H9 (cell line): ENCODE measurements at regions not wholly inside any gene's neighbourhood (a gene's known extent, or its start where the extent isn't known, plus 50 kb on each side); places are given as distances from the start of the nearest gene placed in this dataset.

ENCODE experiments used
- DNase-seq: peaks from one replicate; pipeline ENCODE4 v3.0.0-alpha.2; 2017
- H2AFZ ChIP-seq: one replicate; pipeline ENCODE4 v1.6.1; 2013; ENCODE audit warnings: mild to moderate bottlenecking, low read length, control low read depth, moderate library complexity
- H2AK5ac ChIP-seq: 2 replicates; pipeline ENCODE4 v1.6.1; 2013; ENCODE audit warnings: low read length, control low read depth, mixed read lengths; ENCODE audit not compliant: insufficient read length
- H2BK120ac ChIP-seq: one replicate; pipeline ENCODE4 v1.6.1; 2013; ENCODE audit warnings: low read depth, mild to moderate bottlenecking, low read length, control low read depth, inconsistent platforms; ENCODE audit not compliant: poor library complexity, severe bottlenecking
- H2BK12ac ChIP-seq: 2 replicates; pipeline ENCODE4 v1.6.1; 2013; ENCODE audit warnings: low read length, control low read depth, mixed read lengths, low read depth; ENCODE audit not compliant: insufficient read length
- H2BK15ac ChIP-seq: 2 replicates; pipeline ENCODE4 v1.6.1; 2013; ENCODE audit warnings: low read depth, low read length, control low read depth
- H2BK20ac ChIP-seq: one replicate; pipeline ENCODE4 v1.6.1; 2013; ENCODE audit warnings: low read depth, mild to moderate bottlenecking, low read length, control low read depth, inconsistent platforms; ENCODE audit not compliant: poor library complexity, severe bottlenecking
- H2BK5ac ChIP-seq: 2 replicates; pipeline ENCODE4 v1.6.1; 2013; ENCODE audit warnings: low read length, control low read depth, mixed read lengths; ENCODE audit not compliant: insufficient read length
- H3K14ac ChIP-seq: 2 replicates; pipeline ENCODE4 v1.6.1; 2013; ENCODE audit warnings: low read length, control low read depth; ENCODE audit not compliant: insufficient read depth
- H3K18ac ChIP-seq: 2 replicates; pipeline ENCODE4 v1.6.1; 2013; ENCODE audit warnings: low read depth, mild to moderate bottlenecking, mixed read lengths, low read length, control low read depth; ENCODE audit not compliant: insufficient read length
- H3K23ac ChIP-seq: 2 replicates; pipeline ENCODE4 v1.6.1; 2013; ENCODE audit warnings: low read length, control low read depth, mixed read lengths, low read depth; ENCODE audit not compliant: insufficient read length
- H3K23me2 ChIP-seq: 2 replicates; pipeline ENCODE4 v1.6.1; 2013; ENCODE audit warnings: low read depth, mild to moderate bottlenecking, mixed read lengths, low read length, control low read depth; ENCODE audit not compliant: insufficient read length, poor library complexity, severe bottlenecking
- H3K27ac ChIP-seq: 2 replicates; pipeline ENCODE4 v1.5.1; 2013; ENCODE audit warnings: low read length, control low read depth, mixed read lengths, low read depth; ENCODE audit not compliant: insufficient read length
- H3K27me3 ChIP-seq: 2 replicates; pipeline ENCODE4 v1.6.1; 2013; ENCODE audit warnings: low read length, control low read depth, inconsistent platforms; ENCODE audit not compliant: insufficient read depth
- H3K4ac ChIP-seq: 2 replicates; pipeline ENCODE4 v1.6.1; 2013; ENCODE audit warnings: low read depth, mild to moderate bottlenecking, control low read depth, inconsistent platforms, low read length, moderate library complexity
- H3K4me1 ChIP-seq: 2 replicates; pipeline ENCODE4 v1.6.1; 2013; ENCODE audit warnings: low read length, control low read depth, inconsistent platforms; ENCODE audit not compliant: insufficient read depth
- H3K4me2 ChIP-seq: 2 replicates; pipeline ENCODE4 v1.6.1; 2013; ENCODE audit warnings: low read length, control low read depth, mixed read lengths; ENCODE audit not compliant: insufficient read length, insufficient read depth
- H3K56ac ChIP-seq: 2 replicates; pipeline ENCODE4 v1.6.1; 2013; ENCODE audit warnings: low read depth, mild to moderate bottlenecking, mixed read lengths, low read length, control low read depth; ENCODE audit not compliant: insufficient read length
- H3K79me1 ChIP-seq: 2 replicates; pipeline ENCODE4 v1.6.1; 2013; ENCODE audit warnings: low read depth, mild to moderate bottlenecking, moderate library complexity, low read length, control low read depth, inconsistent platforms; ENCODE audit not compliant: insufficient read depth, poor library complexity, severe bottlenecking
- H3K79me2 ChIP-seq: 2 replicates; pipeline ENCODE4 v1.6.1; 2013; ENCODE audit warnings: low read length, control low read depth, inconsistent platforms; ENCODE audit not compliant: insufficient read depth
- H3K9ac ChIP-seq: 2 replicates; pipeline ENCODE4 v1.6.1; 2013; ENCODE audit warnings: low read length, control low read depth, mixed read lengths; ENCODE audit not compliant: insufficient read length; ENCODE audit errors: extremely low read depth
- H3K9me3 ChIP-seq: one replicate; pipeline ENCODE4 v1.6.1; 2013; ENCODE audit warnings: low read depth, low read length, inconsistent platforms; ENCODE audit not compliant: control insufficient read depth
- H3T11ph ChIP-seq: one replicate; pipeline ENCODE4 v1.6.1; 2013; ENCODE audit warnings: mild to moderate bottlenecking, low read length, control low read depth, inconsistent platforms
- H4K20me1 ChIP-seq: one replicate; pipeline ENCODE4 v1.6.1; 2013; ENCODE audit not compliant: control insufficient read depth, insufficient read length, insufficient read depth
- H4K5ac ChIP-seq: 2 replicates; pipeline ENCODE4 v1.6.1; 2013; ENCODE audit warnings: low read depth, mild to moderate bottlenecking, mixed read lengths, low read length, control low read depth; ENCODE audit not compliant: insufficient read length
- H4K8ac ChIP-seq: replicated peaks from 2 replicates; pipeline ENCODE4 v1.6.1; 2013; ENCODE audit warnings: low read length, control low read depth, mixed read lengths, low read depth; ENCODE audit not compliant: insufficient read length
- H4K91ac ChIP-seq: 2 replicates; pipeline ENCODE4 v1.6.1; 2013; ENCODE audit warnings: low read depth, mild to moderate bottlenecking, moderate library complexity, mixed read lengths, low read length, control low read depth; ENCODE audit not compliant: insufficient read length
- H3K27ac Mint-ChIP-seq, 3 experiments: 2 replicates in 2 of 3; 3 replicates in 1 of 3; pipeline ENCODE4 v1.8.0; 2020 to 2021; ENCODE audit warnings: mixed read lengths in 3 of 3, mild to moderate bottlenecking in 1 of 3, moderate library complexity in 1 of 3
- H3K27me3 Mint-ChIP-seq: 2 replicates; pipeline ENCODE4 v1.8.0; 2021; ENCODE audit warnings: low read depth, mild to moderate bottlenecking, moderate library complexity, mixed read lengths
- H3K36me3 Mint-ChIP-seq, 3 experiments: 2 replicates in 2 of 3; 3 replicates in 1 of 3; pipeline ENCODE4 v1.8.0; 2020 to 2021; ENCODE audit warnings: low read depth in 3 of 3, mixed read lengths in 3 of 3; ENCODE audit not compliant: insufficient read depth in 1 of 3
- H3K4me1 Mint-ChIP-seq, 2 experiments: 2 replicates each; pipeline ENCODE4 v1.8.0; 2020; ENCODE audit warnings: mixed read lengths in 2 of 2
- H3K4me3 Mint-ChIP-seq, 2 experiments: 2 replicates in 1 of 2; 3 replicates in 1 of 2; pipeline ENCODE4 v1.8.0; 2020 to 2021; ENCODE audit warnings: mild to moderate bottlenecking in 2 of 2, mixed read lengths in 2 of 2, moderate library complexity in 1 of 2
- H3K9me3 Mint-ChIP-seq, 2 experiments: 2 replicates in 1 of 2; 3 replicates in 1 of 2; pipeline ENCODE4 v1.8.0; 2020; ENCODE audit warnings: mild to moderate bottlenecking in 2 of 2, mixed read lengths in 2 of 2, moderate library complexity in 1 of 2
- CTCF ChIP-seq: fragments of 200-600 bp; sonication (generic); conservative IDR thresholded peaks from 3 replicates; pipeline ENCODE4 v1.8.0; 2021; ENCODE audit warnings: antibody characterized with exemption, mild to moderate bottlenecking
- WGBS: extraction: QIAGEN DNeasy Blood & Tissue Kit; methylation state at CpG from one replicate; pipeline ENCODE4 v1.1.7; 2013; ENCODE audit warnings: missing lambda C conversion rate, low lambda C conversion rate, mixed read lengths; ENCODE audit not compliant: insufficient read length; ENCODE audit errors: extremely low coverage; 5-methylcytosine and 5-hydroxymethylcytosine counted together

- H2BK5ac ChIP-seq = no peak overlapping the region
- no peaks in the 10 kb centered on the region for H3K79me1 ChIP-seq
- Mint-ChIP-seq H3K9me3 (no peaks in the 10 kb centered on the region), H3K4me3 (no peak overlapping the region), H3K36me3 (no peaks in the 10 kb centered on the region), H3K4me1 (peaks cover 14% of the 10 kb centered on the region in 2 experiments), H3K27me3 (no peaks in the 10 kb centered on the region), H3K27ac (no peak overlapping the region)
- no peak overlapping the region for H4K8ac ChIP-seq
- no peak overlapping the region for H2AK5ac ChIP-seq
- H2BK20ac ChIP-seq = no peak overlapping the region
- no peaks in the 10 kb centered on the region for H3K9me3 ChIP-seq
- no peak overlapping the region for H2AFZ ChIP-seq
- no peak overlapping the region for H2BK120ac ChIP-seq
- H3K56ac ChIP-seq = no peak overlapping the region
- H3K23ac ChIP-seq = no peak overlapping the region
- no peak for DNase-seq
- TF ChIP-seq CTCF = no peak
- H3K23me2 ChIP-seq = no peaks in the 10 kb centered on the region
- H3K27ac ChIP-seq = no peak overlapping the region
- no peak overlapping the region for H4K5ac ChIP-seq
- H3K4ac ChIP-seq = no peak overlapping the region
- no peak overlapping the region for H2BK12ac ChIP-seq
- no CpG with 5 or more reads among the region's 3 CpGs for WGBS
- H3K4me2 ChIP-seq = no peak overlapping the region
- no peak overlapping the region for H3T11ph ChIP-seq
- H2BK15ac ChIP-seq = no peak overlapping the region
- no peaks in the 10 kb centered on the region for H3K27me3 ChIP-seq
- no peaks in the 10 kb centered on the region; the same call in 1 of the 2 replicates for H3K4me1 ChIP-seq
- no peaks in the 10 kb centered on the region for H4K20me1 ChIP-seq
- no peak overlapping the region for H4K91ac ChIP-seq
- H3K9ac ChIP-seq = no peak overlapping the region
- no peak overlapping the region for H3K18ac ChIP-seq
- H3K14ac ChIP-seq = no peak overlapping the region
- H3K79me2 ChIP-seq = no peaks in the 10 kb centered on the region
Observed at GRCh38 chr1:57522575-57522974, 98.7 kb upstream of the DAB1 start.
